ENCODE measurements at regions not wholly inside any gene's neighbourhood (a gene's known extent, or its start where the extent isn't known, plus 50 kb on each side); places are given as distances from the start of the nearest gene placed in this dataset.

DNA sequence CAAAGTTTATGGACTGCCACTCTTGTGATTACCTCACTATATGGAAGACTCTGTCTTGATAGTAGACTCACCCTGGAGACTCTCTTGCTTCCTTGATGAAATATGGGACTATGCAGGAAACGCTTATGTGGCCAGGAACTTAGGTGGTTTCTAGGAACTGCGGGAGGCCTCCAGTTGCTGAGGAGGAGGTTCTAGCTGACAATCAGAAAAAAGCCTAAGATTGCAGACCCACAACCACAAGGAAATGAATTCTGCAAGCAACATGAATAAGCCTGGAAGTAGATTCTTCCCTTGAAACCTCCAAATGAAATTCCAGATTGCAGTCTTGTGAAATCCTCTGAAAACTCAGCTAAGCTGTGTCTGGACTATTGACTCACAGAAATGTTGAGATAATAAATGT lies 88.9 kb upstream of the COL11A1 start:
- TF ChIP-seq CTCF (conservative IDR thresholded peaks at IDR 0.05; ENCODE audit: low read length) (no peak), EZH2phosphoT487 (IDR thresholded peaks at IDR 0.05; ENCODE audit: borderline replicate concordance) (no peak)
